Heart right ventricle (tissue), 16 donors: ENCODE measurements at regions not wholly inside any gene's neighbourhood (a gene's known extent, or its start where the extent isn't known, plus 50 kb on each side); places are given as distances from the start of the nearest gene placed in this dataset.
"Not testable (repeated sequence)": the region's sequence is repeated elsewhere in the genome, so short reads cannot be mapped to it uniquely, and the experiment has no call there.

Experiments used
- ATAC-seq, 8 donors: fragments of 200-7000 bp; cut with Tn5 transposase; one replicate each; pipeline ENCODE4 v1.9.1; 2020; ENCODE audit warnings: mild to moderate bottlenecking in 8 of 8, moderate library complexity in 8 of 8, moderate number of reproducible peaks in 1 of 8
- DNase-seq, 2 donors: peaks; one replicate each; pipeline ENCODE4 v3.0.0-alpha.2; 2020
- H3K27ac ChIP-seq, 10 donors: fragments of 200-600 bp; sonication (generic) in 2 of 10; one replicate each; pipeline versions ENCODE4 v1.5.0 to v1.8.0; 2020 to 2022; ENCODE audit warnings: mild to moderate bottlenecking in 3 of 10
- H3K27me3 ChIP-seq, 7 donors: fragments of 200-600 bp; one replicate each; pipeline ENCODE4 v1.8.0; 2021 to 2022; ENCODE audit warnings: mild to moderate bottlenecking in 2 of 7
- H3K36me3 ChIP-seq, 9 donors: fragments of 200-600 bp; sonication (generic) in 1 of 9; one replicate each; pipeline versions ENCODE4 v1.5.0 to v1.8.0; 2020 to 2022; ENCODE audit warnings: mild to moderate bottlenecking in 2 of 9
- H3K4me1 ChIP-seq, 9 donors: fragments of 200-600 bp; sonication (generic) in 1 of 9; one replicate each; pipeline versions ENCODE4 v1.5.0 to v1.8.0; 2020 to 2022; ENCODE audit warnings: mild to moderate bottlenecking in 4 of 9
- H3K4me3 ChIP-seq, 10 donors: fragments of 200-600 bp; sonication (generic) in 2 of 10; one replicate each; pipeline versions ENCODE4 v1.5.0 to v1.8.0; 2020 to 2022; ENCODE audit warnings: mild to moderate bottlenecking in 7 of 10, moderate library complexity in 2 of 10
- H3K9me3 ChIP-seq, 11 donors: fragments of 200-600 bp in 10 of 11; sonication (generic) in 2 of 11; one replicate each; pipeline versions ENCODE4 v1.5.0 to v1.8.0; 2013 to 2022; ENCODE audit warnings: mild to moderate bottlenecking in 2 of 11, control low read depth in 1 of 11, moderate library complexity in 1 of 11
- CTCF ChIP-seq, 9 donors: fragments of 200-600 bp; sonication (generic) in 2 of 9; IDR thresholded peaks; one replicate each; pipeline versions ENCODE4 v1.5.0 to v1.8.0; 2021 to 2022; ENCODE audit warnings: antibody characterized with exemption in 9 of 9, mild to moderate bottlenecking in 5 of 9, moderate library complexity in 1 of 9
- WGBS, 2 donors: extraction: QIAGEN DNeasy Blood & Tissue Kit; methylation state at CpG; one replicate each; pipeline ENCODE4 v1.1.7; 2013; ENCODE audit warnings: inconsistent platforms in 1 of 2; 5-methylcytosine and 5-hydroxymethylcytosine counted together
- intact Hi-C, 10 donors: fragments of 100-400 bp; cut with DNase I; formaldehyde crosslinking; loops; one replicate each; pipeline versions ENCODE4 v1.11.1 to v1.14.2; 2022
- donor health status: Arrhythmogenic right ventricular cardiomyopathy.
- donor health status: ischemic (EF 13 %, LVEDD 7.1; RV severe dilation, severe dysfunction).
- donor health status: healthy with polysubstance abuse.
- donor health status: DM: no; HTN: yes; CAD: no.
- donor health status: DM: no; HTN: no; CAD: no.
- donor health status: ischemic (EF 25% LVEDD 6.9; RV normal size, moderate dysfunction).
- donor health status: ischemic (EF 25% LVEDD 5.7; RV mildly dilated, moderate dysfunction).
- donor health status: healthy.
- donor health status: DM: yes; HTN: yes; CAD: no.
- donor health status: Ischemic cardiomyopathy.
- donor health status: ischemic (EF 35%, LVEDD 5.7; RV mildly dilated, moderate dysfunction).
- donor health status: nonischemic (EF 11% LVEDD 7.7; RV severe dilation, severe dysfunction).
- donor health status: DM: yes; HTN: yes; CAD: no.
- donor health status: PGD.
- donor health status: ischemic (EF 29% LVEDD 5.4; RV normal size, mild dysfunction).
- donor health status: nonischemic (EF 23%, LVEDD 6.1; RV moderate dilation, normal function).

- no peaks in the 10 kb centered on the region for H3K36me3 ChIP-seq
- 84 to 86% methylated on average over 14 of the region's 14 CpGs for WGBS, 2 donors
- no peaks in the 10 kb centered on the region for H3K4me1 ChIP-seq
- intact Hi-C loops, result no loop called here
- no peak overlapping the region for H3K4me3 ChIP-seq
- no peak for TF ChIP-seq CTCF (IDR thresholded peaks at IDR 0.05)
- no peak overlapping the region for H3K27ac ChIP-seq
- ATAC-seq, result no peak
- DNase-seq, result no peak
- no peaks in the 10 kb centered on the region for H3K27me3 ChIP-seq
- H3K9me3 ChIP-seq, result no peaks in the 10 kb centered on the region
These were observed 112.5 kb upstream of the VWC2 start for GRCh38 chr7:49660976-49661375.

- H3K27me3 ChIP-seq, H3K36me3 ChIP-seq, H3K27ac ChIP-seq, intact Hi-C loops, H3K4me3 ChIP-seq, ATAC-seq, DNase-seq, H3K9me3 ChIP-seq, H3K4me1 ChIP-seq: not testable (repeated sequence)
- 66 to 73% methylated on average over 10 of the region's 10 CpGs for WGBS, 2 donors
These were observed 107.5 kb upstream of the VWC2 start for GRCh38 chr7:49665963-49666362.

GRCh38 chr7:49666764-49667163 lies 106.7 kb upstream of the VWC2 start:
- H3K36me3 ChIP-seq, result no peaks in the 10 kb centered on the region
- no peak for TF ChIP-seq CTCF (IDR thresholded peaks at IDR 0.05)
- intact Hi-C loops, result no loop called here
- no peaks in the 10 kb centered on the region for H3K9me3 ChIP-seq
- 54 to 79% methylated on average over 1 of the region's 1 CpG for WGBS, 2 donors
- H3K4me1 ChIP-seq, result peaks cover 0 to 8% (median 0%) of the 10 kb centered on the region in 9 donors
- no peaks in the 10 kb centered on the region for H3K27me3 ChIP-seq
- ATAC-seq (no peak), DNase-seq (no peak)
- no peak overlapping the region for H3K4me3 ChIP-seq
- no peak overlapping the region for H3K27ac ChIP-seq

GRCh38 chr7:49669285-49669684 lies 104.2 kb upstream of the VWC2 start:
- DNase-seq, result no peak
- TF ChIP-seq CTCF (IDR thresholded peaks at IDR 0.05), result no peak
- intact Hi-C loops, result no loop called here
- no peaks in the 10 kb centered on the region for H3K36me3 ChIP-seq
- WGBS, 2 donors, result 42 to 48% methylated on average over 1 of the region's 1 CpG
- H3K27me3 ChIP-seq, result no peaks in the 10 kb centered on the region
- no peak for ATAC-seq
- no peak overlapping the region for H3K4me3 ChIP-seq
- no peaks in the 10 kb centered on the region for H3K9me3 ChIP-seq
- no peak overlapping the region for H3K27ac ChIP-seq
- H3K4me1 ChIP-seq, result peaks cover 0 to 8% (median 0%) of the 10 kb centered on the region in 9 donors

GRCh38 chr7:49669692-49670260 lies 103.7 kb upstream of the VWC2 start:
- H3K27ac ChIP-seq, result no peak overlapping the region
- H3K4me1 ChIP-seq, result peaks cover 0 to 8% (median 0%) of the 10 kb centered on the region in 9 donors
- DNase-seq (peak in 1 of 2 donors; percentile 15), ATAC-seq (peak in 6 of 8 donors; percentile 39 to 93 (median 72))
- no peaks in the 10 kb centered on the region for H3K36me3 ChIP-seq
- TF ChIP-seq CTCF (IDR thresholded peaks at IDR 0.05), result no peak
- H3K9me3 ChIP-seq, result no peaks in the 10 kb centered on the region
- H3K27me3 ChIP-seq, result no peaks in the 10 kb centered on the region
- WGBS, 2 donors, result 31 to 42% methylated on average over 16 of the region's 16 CpGs
- intact Hi-C loops, result no loop called here
- no peak overlapping the region for H3K4me3 ChIP-seq
